ENCODE measurements at regions not wholly inside any gene's neighbourhood (a gene's known extent, or its start where the extent isn't known, plus 50 kb on each side); places are given as distances from the start of the nearest gene placed in this dataset.

DNA sequence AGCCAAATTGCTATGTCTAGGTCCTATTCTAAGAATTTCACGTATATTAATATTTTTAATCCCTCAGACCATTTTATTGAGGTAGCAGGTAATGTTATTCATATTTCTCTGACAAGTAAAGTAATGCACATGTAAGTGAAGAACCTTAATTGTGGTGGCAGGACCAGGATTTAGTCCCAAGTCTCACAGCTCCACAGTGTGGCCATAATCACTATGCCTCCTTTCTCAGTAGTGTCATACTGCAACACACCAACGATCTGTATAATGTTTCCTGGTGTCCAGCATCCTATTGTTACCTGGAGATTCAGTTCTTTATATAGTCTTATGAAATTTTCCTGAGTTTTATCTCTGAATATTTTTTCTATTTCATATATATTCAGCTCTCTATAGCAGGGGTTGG lies 340.3 kb downstream of the OLFM4 start:
- H3K4me1 ChIP-seq (ENCODE audit: control insufficient read depth, extremely low read depth, insufficient read depth, low read length): no peaks in the 10 kb centered on the region
- no peaks in the 10 kb centered on the region for H3K9me1 ChIP-seq (ENCODE audit: control insufficient read depth, extremely low read depth, insufficient read depth, low read length)
- H3K9ac ChIP-seq (ENCODE audit: control insufficient read depth, extremely low read depth, insufficient read depth, low read length): no peak overlapping the region
- FAIRE-seq (no peak), DNase-seq (ENCODE audit: low read depth, low spot score) (no peak)
- H3K4me2 ChIP-seq (ENCODE audit: control insufficient read depth, extremely low read depth, insufficient read depth, low read depth, low read length): no peak overlapping the region
- no peaks in the 10 kb centered on the region for H3K79me2 ChIP-seq (ENCODE audit: control insufficient read depth, insufficient read depth, low read length)
- no peaks in the 10 kb centered on the region for H3K9me3 ChIP-seq (ENCODE audit: control insufficient read depth, low read depth, low read length)
- no peak overlapping the region for H2AFZ ChIP-seq (ENCODE audit: control insufficient read depth, low read length)
- H3K4me3 ChIP-seq (ENCODE audit: control insufficient read depth in 2 of 3, extremely low read depth in 1 of 3, insufficient read depth in 2 of 3, low read depth in 1 of 3, low read length in 3 of 3): no peak overlapping the region
- no peaks in the 10 kb centered on the region for H3K36me3 ChIP-seq (ENCODE audit: control insufficient read depth in 2 of 2, extremely low read depth in 1 of 2, insufficient read depth in 2 of 2, low read length in 2 of 2)
- H3K27ac ChIP-seq (ENCODE audit: control insufficient read depth, insufficient read depth, low read length): no peak overlapping the region
- dilution Hi-C loops (cut with MboI; ENCODE audit: extremely low pct_ligation_motif_present, low sequenced_read_pairs): no loop called here
- H3K27me3 ChIP-seq (ENCODE audit: control insufficient read depth, extremely low read depth, insufficient read depth, low read length): no peaks in the 10 kb centered on the region
- no peak for TF ChIP-seq EZH2 (IDR thresholded peaks at IDR 0.05; ENCODE audit: low read length)
- TF ChIP-seq, protein P1, sequence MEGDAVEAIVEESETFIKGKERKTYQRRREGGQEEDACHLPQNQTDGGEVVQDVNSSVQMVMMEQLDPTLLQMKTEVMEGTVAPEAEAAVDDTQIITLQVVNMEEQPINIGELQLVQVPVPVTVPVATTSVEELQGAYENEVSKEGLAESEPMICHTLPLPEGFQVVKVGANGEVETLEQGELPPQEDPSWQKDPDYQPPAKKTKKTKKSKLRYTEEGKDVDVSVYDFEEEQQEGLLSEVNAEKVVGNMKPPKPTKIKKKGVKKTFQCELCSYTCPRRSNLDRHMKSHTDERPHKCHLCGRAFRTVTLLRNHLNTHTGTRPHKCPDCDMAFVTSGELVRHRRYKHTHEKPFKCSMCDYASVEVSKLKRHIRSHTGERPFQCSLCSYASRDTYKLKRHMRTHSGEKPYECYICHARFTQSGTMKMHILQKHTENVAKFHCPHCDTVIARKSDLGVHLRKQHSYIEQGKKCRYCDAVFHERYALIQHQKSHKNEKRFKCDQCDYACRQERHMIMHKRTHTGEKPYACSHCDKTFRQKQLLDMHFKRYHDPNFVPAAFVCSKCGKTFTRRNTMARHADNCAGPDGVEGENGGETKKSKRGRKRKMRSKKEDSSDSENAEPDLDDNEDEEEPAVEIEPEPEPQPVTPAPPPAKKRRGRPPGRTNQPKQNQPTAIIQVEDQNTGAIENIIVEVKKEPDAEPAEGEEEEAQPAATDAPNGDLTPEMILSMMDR (optimal IDR thresholded peaks at IDR 0.05 in 1 of 3, IDR thresholded peaks at IDR 0.05 in 1 of 3, conservative IDR thresholded peaks at IDR 0.05 in 1 of 3; ENCODE audit: extremely low read depth in 1 of 3, insufficient read depth in 2 of 3, low read length in 3 of 3): no peak
- no peaks in the 10 kb centered on the region for H4K20me1 ChIP-seq (ENCODE audit: control insufficient read depth, extremely low read depth, insufficient read depth, low read length)

DNA sequence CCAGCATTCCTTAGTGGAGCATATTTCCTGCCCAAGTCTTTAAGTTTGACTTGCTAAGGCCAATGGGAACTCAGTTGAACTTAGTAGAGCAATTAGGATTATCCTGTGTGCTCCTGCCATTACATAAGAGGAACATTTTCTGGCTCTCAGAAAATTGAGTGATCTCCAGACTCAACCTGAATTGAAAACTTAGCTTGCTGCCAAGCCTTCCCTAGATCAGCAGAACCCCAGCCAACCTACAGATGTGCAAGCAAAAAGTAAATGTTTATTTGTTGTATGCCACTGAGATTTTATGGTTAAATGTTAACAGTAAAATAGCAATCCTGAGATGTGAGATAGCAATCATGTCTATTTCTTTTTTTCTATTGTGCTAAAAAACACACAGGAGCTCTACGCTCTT lies 350.9 kb downstream of the OLFM4 start:
- Histone ChIP-seq H3K4me1 (ENCODE audit: control insufficient read depth, extremely low read depth, insufficient read depth, low read length) (no peaks in the 10 kb centered on the region), H3K27me3 (ENCODE audit: control insufficient read depth, extremely low read depth, insufficient read depth, low read length) (no peaks in the 10 kb centered on the region), H3K9me3 (ENCODE audit: control insufficient read depth, low read depth, low read length) (no peaks in the 10 kb centered on the region), H2AFZ (ENCODE audit: control insufficient read depth, low read length) (no peak overlapping the region), H3K9me1 (ENCODE audit: control insufficient read depth, extremely low read depth, insufficient read depth, low read length) (no peaks in the 10 kb centered on the region), H3K36me3 (ENCODE audit: control insufficient read depth in 2 of 2, extremely low read depth in 1 of 2, insufficient read depth in 2 of 2, low read length in 2 of 2) (no peaks in the 10 kb centered on the region), H3K4me2 (ENCODE audit: control insufficient read depth, extremely low read depth, insufficient read depth, low read depth, low read length) (no peak overlapping the region), H4K20me1 (ENCODE audit: control insufficient read depth, extremely low read depth, insufficient read depth, low read length) (no peaks in the 10 kb centered on the region), H3K9ac (ENCODE audit: control insufficient read depth, extremely low read depth, insufficient read depth, low read length) (no peak overlapping the region), H3K79me2 (ENCODE audit: control insufficient read depth, insufficient read depth, low read length) (no peaks in the 10 kb centered on the region), H3K27ac (ENCODE audit: control insufficient read depth, insufficient read depth, low read length) (no peak overlapping the region), H3K4me3 (ENCODE audit: control insufficient read depth in 2 of 3, extremely low read depth in 1 of 3, insufficient read depth in 2 of 3, low read depth in 1 of 3, low read length in 3 of 3) (no peak overlapping the region)
- no peak for TF ChIP-seq EZH2 (IDR thresholded peaks at IDR 0.05; ENCODE audit: low read length)
- TF ChIP-seq, protein P1 (optimal IDR thresholded peaks at IDR 0.05 in 1 of 3, IDR thresholded peaks at IDR 0.05 in 1 of 3, conservative IDR thresholded peaks at IDR 0.05 in 1 of 3; ENCODE audit: extremely low read depth in 1 of 3, insufficient read depth in 2 of 3, low read length in 3 of 3): no peak
- no peak for FAIRE-seq
- dilution Hi-C loops (cut with MboI; ENCODE audit: extremely low pct_ligation_motif_present, low sequenced_read_pairs): no loop called here
- DNase-seq (ENCODE audit: low read depth, low spot score): no peak
